ENCODE measurements at regions not wholly inside any gene's neighbourhood (a gene's known extent, or its start where the extent isn't known, plus 50 kb on each side); places are given as distances from the start of the nearest gene placed in this dataset.

DNA sequence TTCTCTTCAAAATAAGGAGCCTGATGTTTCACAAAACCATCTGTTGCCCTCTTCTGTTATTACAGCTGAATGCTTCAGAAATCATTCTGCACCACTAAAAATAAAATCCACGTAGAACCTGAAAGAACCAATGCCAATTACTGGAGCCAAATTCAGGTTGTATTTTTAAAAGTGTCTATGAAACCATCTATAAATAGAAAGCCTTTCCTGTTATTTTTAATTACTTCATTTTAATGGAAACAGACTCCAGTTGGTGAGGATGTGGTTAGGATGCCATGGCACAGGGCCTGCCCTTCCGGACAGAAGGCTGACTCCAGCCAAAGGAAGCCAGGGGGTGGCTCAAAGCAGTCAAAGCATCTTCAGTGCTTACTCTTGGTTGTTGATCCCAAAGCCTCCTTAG, 119.8 kb downstream of the TENT4A start:
- TF ChIP-seq, protein P1, sequence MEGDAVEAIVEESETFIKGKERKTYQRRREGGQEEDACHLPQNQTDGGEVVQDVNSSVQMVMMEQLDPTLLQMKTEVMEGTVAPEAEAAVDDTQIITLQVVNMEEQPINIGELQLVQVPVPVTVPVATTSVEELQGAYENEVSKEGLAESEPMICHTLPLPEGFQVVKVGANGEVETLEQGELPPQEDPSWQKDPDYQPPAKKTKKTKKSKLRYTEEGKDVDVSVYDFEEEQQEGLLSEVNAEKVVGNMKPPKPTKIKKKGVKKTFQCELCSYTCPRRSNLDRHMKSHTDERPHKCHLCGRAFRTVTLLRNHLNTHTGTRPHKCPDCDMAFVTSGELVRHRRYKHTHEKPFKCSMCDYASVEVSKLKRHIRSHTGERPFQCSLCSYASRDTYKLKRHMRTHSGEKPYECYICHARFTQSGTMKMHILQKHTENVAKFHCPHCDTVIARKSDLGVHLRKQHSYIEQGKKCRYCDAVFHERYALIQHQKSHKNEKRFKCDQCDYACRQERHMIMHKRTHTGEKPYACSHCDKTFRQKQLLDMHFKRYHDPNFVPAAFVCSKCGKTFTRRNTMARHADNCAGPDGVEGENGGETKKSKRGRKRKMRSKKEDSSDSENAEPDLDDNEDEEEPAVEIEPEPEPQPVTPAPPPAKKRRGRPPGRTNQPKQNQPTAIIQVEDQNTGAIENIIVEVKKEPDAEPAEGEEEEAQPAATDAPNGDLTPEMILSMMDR (IDR thresholded peaks at IDR 0.05): no peak
- no peak for TF ChIP-seq ZFX (IDR thresholded peaks at IDR 0.05; ENCODE audit: borderline replicate concordance)

DNA sequence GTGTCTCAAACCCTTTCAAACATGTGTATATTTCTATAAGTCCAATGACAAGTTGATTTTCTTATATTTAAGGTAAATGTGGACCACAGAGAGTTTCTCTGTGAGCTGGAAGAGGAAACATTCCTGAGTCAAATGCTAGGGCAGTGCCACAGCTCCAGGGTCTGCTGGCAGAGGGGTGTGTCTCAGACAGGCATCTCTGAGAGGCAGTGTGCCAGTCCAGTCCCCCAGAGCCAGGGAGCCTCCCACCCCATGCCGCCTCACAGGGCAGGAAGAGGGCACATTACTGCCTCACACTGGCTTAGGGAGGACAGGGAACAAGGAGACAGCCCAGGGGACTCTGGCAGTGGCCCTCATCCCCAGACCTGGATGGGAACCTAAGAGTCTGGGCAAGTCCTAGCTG, 120.2 kb downstream of the TENT4A start:
- no peak for TF ChIP-seq ZFX (IDR thresholded peaks at IDR 0.05; ENCODE audit: borderline replicate concordance)
- TF ChIP-seq, protein P1 (IDR thresholded peaks at IDR 0.05): no peak
- H3K27ac ChIP-seq: no peak overlapping the region

More for the DNA sequence above, 119.8 kb downstream of the TENT4A start:
- no peak overlapping the region for H3K27ac ChIP-seq

DNA sequence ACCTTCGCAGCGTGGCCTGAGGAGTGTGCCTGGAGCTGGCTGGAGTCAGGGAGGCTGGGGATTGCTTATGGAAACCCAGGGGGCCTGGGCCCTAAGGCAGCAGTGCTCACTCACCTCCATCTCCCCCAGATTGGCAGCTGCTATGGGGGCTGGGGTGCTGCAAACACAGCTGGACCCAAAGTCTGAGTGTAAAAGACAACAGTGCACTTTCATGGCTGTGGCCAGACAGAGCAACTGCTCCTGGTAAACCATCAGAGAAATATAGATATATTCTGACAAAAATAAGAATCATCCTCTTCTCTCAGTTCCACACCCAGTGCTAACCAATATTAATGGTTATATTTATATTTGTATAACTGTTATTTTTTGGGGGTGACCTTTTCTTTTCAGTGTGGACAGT, 123.9 kb downstream of the TENT4A start:
- no peak overlapping the region for H3K27ac ChIP-seq
- no peak for TF ChIP-seq ZFX (IDR thresholded peaks at IDR 0.05; ENCODE audit: borderline replicate concordance)
- TF ChIP-seq, protein P1 (IDR thresholded peaks at IDR 0.05): no peak

DNA sequence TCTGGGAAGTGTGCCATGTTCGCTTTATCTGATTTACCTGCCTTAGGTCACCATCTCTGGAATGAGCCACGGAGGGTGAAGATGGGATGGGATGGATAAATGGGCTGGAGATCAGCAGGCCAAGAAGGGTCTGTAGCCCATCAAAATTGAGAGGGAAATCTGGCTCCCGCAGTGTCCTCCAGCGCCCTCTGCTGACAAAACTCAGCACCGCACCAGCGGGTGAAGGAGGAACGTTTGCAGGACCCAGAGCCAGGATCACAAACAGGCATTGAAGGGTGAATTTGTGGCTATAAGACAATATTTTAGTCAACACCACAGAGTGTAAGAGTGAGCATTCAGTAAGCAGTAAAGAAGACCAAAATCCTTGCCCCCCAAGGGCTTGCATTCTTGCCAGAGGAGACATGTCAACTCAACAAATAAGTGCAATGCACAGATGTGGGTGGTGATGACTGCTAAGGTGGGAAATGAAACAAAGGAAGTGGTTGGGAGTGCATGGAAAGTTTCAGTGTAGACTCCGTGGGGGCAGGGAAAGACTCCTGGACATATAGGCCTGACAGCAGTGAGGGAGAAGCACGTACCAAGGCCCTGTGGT, 124.4 kb downstream of the TENT4A start:
- TF ChIP-seq, protein P1 (IDR thresholded peaks at IDR 0.05): peak; percentile 92
- TF ChIP-seq ZFX (IDR thresholded peaks at IDR 0.05; ENCODE audit: borderline replicate concordance): no peak
- no peak overlapping the region for H3K27ac ChIP-seq

DNA sequence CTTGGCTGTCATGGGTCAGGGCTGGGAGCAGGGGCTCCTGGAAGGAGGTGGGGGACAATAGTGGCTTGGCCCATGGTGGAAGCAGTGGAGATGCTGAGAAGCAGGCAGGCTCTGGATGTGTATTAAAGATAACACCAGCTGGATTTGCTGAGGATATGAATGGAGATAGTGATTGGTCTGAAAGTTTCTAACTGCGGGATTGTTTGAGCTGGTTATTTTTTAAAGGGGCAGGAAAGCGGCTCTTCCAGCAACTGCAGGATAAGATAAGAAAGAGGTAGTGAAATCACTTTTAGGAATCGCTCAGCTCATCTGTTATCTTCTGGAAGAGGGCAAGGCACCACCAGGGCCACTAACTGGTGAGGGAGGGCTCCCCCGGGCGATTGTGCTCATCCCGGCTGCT, 125.5 kb downstream of the TENT4A start:
- no peak overlapping the region for H3K27ac ChIP-seq
- TF ChIP-seq ZFX (IDR thresholded peaks at IDR 0.05; ENCODE audit: borderline replicate concordance): no peak
- TF ChIP-seq, protein P1 (IDR thresholded peaks at IDR 0.05): no peak

DNA sequence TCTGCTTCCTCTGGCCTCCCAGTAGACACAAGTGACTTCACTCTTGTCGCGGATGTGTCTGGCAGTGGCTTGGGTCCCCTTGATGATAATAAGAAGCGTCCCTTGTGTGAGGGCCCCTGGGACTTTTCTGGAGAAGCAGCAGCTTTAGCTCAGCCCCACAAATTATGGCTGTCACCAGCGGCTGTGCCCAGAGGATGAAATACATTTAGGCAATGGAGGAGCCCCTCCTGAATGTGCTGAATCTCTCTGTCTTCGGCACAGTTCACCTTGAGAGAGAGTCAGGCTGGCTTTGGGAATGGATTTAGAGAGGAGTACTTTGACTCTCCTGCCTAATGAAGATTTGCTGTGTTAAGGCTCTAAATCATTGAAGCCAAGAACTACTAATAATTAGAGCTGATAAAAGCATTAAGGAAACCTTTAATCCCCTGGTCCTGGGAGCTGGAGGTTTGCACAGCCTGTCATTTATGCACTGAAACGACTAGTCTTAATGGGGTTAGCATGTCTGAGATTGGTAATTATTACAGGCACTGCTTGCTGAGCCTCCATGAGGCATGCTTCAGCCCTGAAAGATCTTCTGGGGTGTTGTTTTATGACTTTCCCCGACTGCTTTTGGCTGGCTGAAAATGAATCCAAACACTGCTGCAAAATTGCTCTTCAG, 127.0 kb downstream of the TENT4A start:
- H3K27ac ChIP-seq: no peak overlapping the region
- TF ChIP-seq, protein P1 (IDR thresholded peaks at IDR 0.05): no peak
- no peak for TF ChIP-seq ZFX (IDR thresholded peaks at IDR 0.05; ENCODE audit: borderline replicate concordance)

DNA sequence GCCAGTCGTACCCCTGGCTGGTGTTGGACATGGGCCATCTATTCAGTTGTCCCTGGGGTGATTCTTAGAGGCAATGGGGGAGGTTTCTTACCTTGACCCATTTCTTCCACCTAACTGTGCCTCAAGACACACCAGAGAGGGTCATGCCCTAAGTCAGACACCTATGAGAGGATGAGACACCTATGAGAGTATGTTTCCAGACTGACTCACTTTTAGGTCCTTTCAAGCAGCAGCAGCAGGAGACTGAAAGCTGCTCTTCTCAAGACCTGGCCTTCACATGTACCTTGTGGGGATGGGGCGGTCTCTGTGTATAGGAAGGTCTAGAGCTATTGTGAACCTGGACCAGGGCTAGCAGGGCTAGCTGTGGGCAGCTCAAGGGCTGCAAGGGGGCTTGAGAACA, 130.1 kb downstream of the TENT4A start:
- no peak for TF ChIP-seq ZFX (IDR thresholded peaks at IDR 0.05; ENCODE audit: borderline replicate concordance)
- TF ChIP-seq, protein P1 (IDR thresholded peaks at IDR 0.05): no peak
- H3K27ac ChIP-seq: no peak overlapping the region
